ENCODE measurements at regions not wholly inside any gene's neighbourhood (a gene's known extent, or its start where the extent isn't known, plus 50 kb on each side); places are given as distances from the start of the nearest gene placed in this dataset.

DNA sequence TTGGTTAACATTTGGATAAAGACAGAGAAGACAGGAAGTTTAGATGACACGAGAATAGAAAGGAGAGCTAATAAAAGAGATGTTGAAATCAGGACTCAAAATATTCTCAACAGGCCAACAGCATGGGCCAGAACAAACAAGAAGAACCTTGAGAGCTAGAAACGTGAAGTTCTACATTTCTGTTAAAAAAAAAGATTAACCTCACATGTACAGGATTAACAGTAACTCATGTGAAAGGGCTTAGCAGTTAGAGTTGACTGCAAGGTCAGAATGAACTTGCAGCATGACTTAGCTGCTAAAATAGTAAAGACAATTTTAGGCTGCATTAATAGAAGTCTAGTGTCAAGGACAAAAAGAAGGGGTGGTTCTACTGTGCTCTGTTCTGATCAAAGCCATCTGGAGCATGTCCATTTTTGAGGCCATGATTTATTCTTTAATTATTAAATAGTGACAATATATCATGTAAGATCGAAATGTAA, 331.1 kb upstream of the HSF2 start:
- Histone ChIP-seq H3K4me1 (ENCODE audit: insufficient read depth, low read length) (no peaks in the 10 kb centered on the region), H3K4ac (ENCODE audit: low read depth, low read length) (no peak overlapping the region), H4K5ac (ENCODE audit: insufficient read length, low read depth, low read length) (no peak overlapping the region), H2BK5ac (ENCODE audit: insufficient read length, low read length) (no peak overlapping the region), H3K27me3 (ENCODE audit: insufficient read depth, low read length) (no peaks in the 10 kb centered on the region), H3K79me2 (ENCODE audit: insufficient read depth, low read length) (no peaks in the 10 kb centered on the region), H3K23ac (ENCODE audit: insufficient read length, low read depth, low read length) (no peak overlapping the region), H4K8ac (replicated peaks; ENCODE audit: insufficient read length, low read depth, low read length) (no peak overlapping the region), H2AK5ac (ENCODE audit: insufficient read length, low read length) (no peak overlapping the region), H3K23me2 (ENCODE audit: insufficient read length, low read depth, low read length, poor library complexity, severe bottlenecking) (no peaks in the 10 kb centered on the region), H4K20me1 (ENCODE audit: control insufficient read depth, insufficient read depth, insufficient read length) (no peaks in the 10 kb centered on the region), H3T11ph (ENCODE audit: low read length) (no peak overlapping the region), H3K4me2 (ENCODE audit: insufficient read depth, insufficient read length, low read length) (no peak overlapping the region), H2BK120ac (ENCODE audit: low read depth, low read length, poor library complexity, severe bottlenecking) (no peak overlapping the region), H3K79me1 (ENCODE audit: insufficient read depth, low read depth, low read length, poor library complexity, severe bottlenecking) (no peaks in the 10 kb centered on the region), H3K27ac (ENCODE audit: insufficient read length, low read depth, low read length) (no peak overlapping the region), H2AFZ (ENCODE audit: low read length) (no peak overlapping the region), H3K14ac (ENCODE audit: insufficient read depth, low read length) (no peak overlapping the region), H2BK12ac (ENCODE audit: insufficient read length, low read depth, low read length) (no peak overlapping the region), H3K9me3 (ENCODE audit: control insufficient read depth, low read depth, low read length) (no peaks in the 10 kb centered on the region), H3K56ac (ENCODE audit: insufficient read length, low read depth, low read length) (no peak overlapping the region), H3K9ac (ENCODE audit: extremely low read depth, insufficient read length, low read length) (no peak overlapping the region), H2BK20ac (ENCODE audit: low read depth, low read length, poor library complexity, severe bottlenecking) (no peak overlapping the region), H2BK15ac (ENCODE audit: low read depth, low read length) (no peak overlapping the region), H4K91ac (ENCODE audit: insufficient read length, low read depth, low read length) (no peak overlapping the region), H3K18ac (ENCODE audit: insufficient read length, low read depth, low read length) (no peak overlapping the region)
- Mint-ChIP-seq H3K4me3 (no peak overlapping the region), H3K27ac (no peak overlapping the region; a peak in 1 of 7 replicates), H3K9me3 (no peaks in the 10 kb centered on the region), H3K4me1 (peaks cover 6 to 8% of the 10 kb centered on the region in 2 experiments), H3K36me3 (ENCODE audit: insufficient read depth in 1 of 3, low read depth in 3 of 3) (no peaks in the 10 kb centered on the region), H3K27me3 (ENCODE audit: low read depth) (no peaks in the 10 kb centered on the region)
- TF ChIP-seq, protein P1, sequence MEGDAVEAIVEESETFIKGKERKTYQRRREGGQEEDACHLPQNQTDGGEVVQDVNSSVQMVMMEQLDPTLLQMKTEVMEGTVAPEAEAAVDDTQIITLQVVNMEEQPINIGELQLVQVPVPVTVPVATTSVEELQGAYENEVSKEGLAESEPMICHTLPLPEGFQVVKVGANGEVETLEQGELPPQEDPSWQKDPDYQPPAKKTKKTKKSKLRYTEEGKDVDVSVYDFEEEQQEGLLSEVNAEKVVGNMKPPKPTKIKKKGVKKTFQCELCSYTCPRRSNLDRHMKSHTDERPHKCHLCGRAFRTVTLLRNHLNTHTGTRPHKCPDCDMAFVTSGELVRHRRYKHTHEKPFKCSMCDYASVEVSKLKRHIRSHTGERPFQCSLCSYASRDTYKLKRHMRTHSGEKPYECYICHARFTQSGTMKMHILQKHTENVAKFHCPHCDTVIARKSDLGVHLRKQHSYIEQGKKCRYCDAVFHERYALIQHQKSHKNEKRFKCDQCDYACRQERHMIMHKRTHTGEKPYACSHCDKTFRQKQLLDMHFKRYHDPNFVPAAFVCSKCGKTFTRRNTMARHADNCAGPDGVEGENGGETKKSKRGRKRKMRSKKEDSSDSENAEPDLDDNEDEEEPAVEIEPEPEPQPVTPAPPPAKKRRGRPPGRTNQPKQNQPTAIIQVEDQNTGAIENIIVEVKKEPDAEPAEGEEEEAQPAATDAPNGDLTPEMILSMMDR (conservative IDR thresholded peaks at IDR 0.05) = no peak
- WGBS (ENCODE audit: extremely low coverage, insufficient read length, low lambda C conversion rate) = no CpG with 5 or more reads among the region's 3 CpGs
- no peak for DNase-seq

Measured in H9 (cell line).